ACC112 (cell line): ENCODE measurements at regions not wholly inside any gene's neighbourhood (a gene's known extent, or its start where the extent isn't known, plus 50 kb on each side); places are given as distances from the start of the nearest gene placed in this dataset.

Experiments used
- H2AFZ ChIP-seq: fragments of 200-600 bp; sonication (generic); one replicate; pipeline ENCODE4 v1.6.0; 2017; ENCODE audit warnings: antibody characterized with exemption, low read length; ENCODE audit not compliant: unreplicated experiment
- H3K27ac ChIP-seq: fragments of 200-600 bp; sonication (generic); 2 replicates; pipeline ENCODE4 v1.5.1; 2014; ENCODE audit warnings: low read depth, mild to moderate bottlenecking, antibody characterized with exemption, low read length, moderate library complexity
- H3K27me3 ChIP-seq: fragments of 200-600 bp; sonication (generic); 2 replicates; pipeline ENCODE4 v1.6.1; 2014; ENCODE audit warnings: mild to moderate bottlenecking, antibody characterized with exemption, low read length, moderate library complexity, mixed read lengths; ENCODE audit not compliant: insufficient read depth
- H3K36me3 ChIP-seq: fragments of 200-600 bp; sonication (generic); 2 replicates; pipeline ENCODE4 v1.6.1; 2016; ENCODE audit warnings: mild to moderate bottlenecking, antibody characterized with exemption, low read length, moderate library complexity, mixed read lengths; ENCODE audit not compliant: insufficient read depth
- H3K4me1 ChIP-seq: fragments of 200-600 bp; sonication (generic); one replicate; pipeline ENCODE4 v1.6.1; 2016; ENCODE audit warnings: low read length, mixed read lengths; ENCODE audit not compliant: insufficient read depth, unreplicated experiment, control insufficient read depth
- H3K4me3 ChIP-seq: fragments of 200-600 bp; sonication (generic); 2 replicates; pipeline ENCODE4 v1.5.1; 2014; ENCODE audit warnings: mild to moderate bottlenecking, low read depth, low read length
- H3K79me2 ChIP-seq: fragments of 200-600 bp; sonication (generic); one replicate; pipeline ENCODE4 v1.6.0; 2016; ENCODE audit warnings: low read length; ENCODE audit not compliant: control insufficient read depth, unreplicated experiment, insufficient read depth

GRCh38 chr2:163479599-163479998 is 256.2 kb downstream of the FIGN start:
- Histone ChIP-seq H3K27me3 (no peaks in the 10 kb centered on the region), H3K4me1 (no peaks in the 10 kb centered on the region), H3K4me3 (no peak overlapping the region), H3K79me2 (no peaks in the 10 kb centered on the region), H2AFZ (no peak overlapping the region), H3K27ac (no peak overlapping the region), H3K36me3 (no peaks in the 10 kb centered on the region)

- no peaks in the 10 kb centered on the region for H3K4me1 ChIP-seq
- no peaks in the 10 kb centered on the region for H3K27me3 ChIP-seq
- H3K4me3 ChIP-seq = no peak overlapping the region
- no peaks in the 10 kb centered on the region for H3K79me2 ChIP-seq
- no peaks in the 10 kb centered on the region for H3K36me3 ChIP-seq
- H3K27ac ChIP-seq = no peak overlapping the region
- H2AFZ ChIP-seq = no peak overlapping the region
These were observed 260.0 kb downstream of the FIGN start for GRCh38 chr2:163475815-163476214.

DNA sequence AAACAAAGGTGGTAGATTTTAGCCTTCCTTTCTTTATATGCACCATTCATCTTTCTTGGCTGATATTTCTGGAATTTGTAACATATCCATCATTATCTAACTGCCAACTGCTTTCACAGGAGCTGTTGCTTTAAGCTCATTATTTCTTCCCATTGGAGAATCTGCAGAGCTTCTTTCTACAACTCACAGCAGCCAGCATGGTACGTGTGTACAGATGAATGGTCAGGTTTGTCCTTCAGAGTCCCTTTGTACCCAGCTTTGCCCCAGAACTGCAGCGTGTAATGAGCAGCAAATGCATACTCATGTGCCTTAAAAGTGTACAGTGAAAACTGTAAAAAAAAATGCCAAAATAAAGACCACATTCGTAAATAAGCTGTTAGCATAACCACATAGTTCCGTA is 260.9 kb downstream of the FIGN start:
- Histone ChIP-seq H3K27me3 (no peaks in the 10 kb centered on the region), H3K4me3 (no peak overlapping the region), H3K4me1 (no peaks in the 10 kb centered on the region), H3K27ac (no peak overlapping the region), H3K79me2 (no peaks in the 10 kb centered on the region), H3K36me3 (no peaks in the 10 kb centered on the region), H2AFZ (no peak overlapping the region)

DNA sequence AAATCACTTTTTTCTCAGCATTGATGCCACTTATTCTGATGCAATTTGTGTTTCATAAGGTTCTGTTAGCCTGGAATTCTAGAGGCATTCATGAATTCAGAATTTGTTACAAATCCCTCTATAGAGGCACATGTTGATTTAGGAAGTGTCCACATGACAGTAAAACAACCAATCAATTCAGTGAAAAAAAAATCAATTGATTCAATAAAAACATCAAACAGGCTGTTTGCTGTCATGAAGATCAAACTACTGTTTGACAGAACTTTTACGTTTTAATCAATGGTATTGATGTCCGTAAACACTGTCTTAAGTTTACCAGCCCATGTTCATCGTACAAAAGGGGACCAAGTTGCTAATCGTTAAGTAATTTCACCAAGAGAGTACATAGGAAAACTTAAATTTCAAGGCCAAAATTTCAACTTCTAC is 261.5 kb downstream of the FIGN start:
- Histone ChIP-seq H3K27ac (no peak overlapping the region), H3K4me1 (no peaks in the 10 kb centered on the region), H2AFZ (no peak overlapping the region), H3K36me3 (no peaks in the 10 kb centered on the region), H3K4me3 (no peak overlapping the region), H3K79me2 (no peaks in the 10 kb centered on the region), H3K27me3 (no peaks in the 10 kb centered on the region)

DNA sequence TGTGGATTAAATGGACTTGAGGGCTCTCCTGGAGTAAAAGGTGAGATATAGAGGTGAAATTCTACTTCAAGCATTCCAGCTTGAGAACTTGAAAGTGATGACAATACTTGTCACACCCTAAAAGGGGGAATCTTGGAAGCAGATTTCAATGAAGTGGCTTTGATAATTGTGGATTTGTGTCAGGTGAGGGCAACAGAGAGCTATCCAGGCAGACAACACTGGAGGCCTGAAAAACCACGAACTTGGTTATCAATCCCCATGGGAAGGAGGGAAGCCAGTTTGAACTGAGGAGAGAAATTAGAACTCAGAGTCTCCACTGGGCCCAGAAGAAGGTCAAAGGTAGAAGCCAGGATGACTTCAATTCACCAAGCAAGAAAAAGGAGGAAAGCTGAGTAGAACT is 263.9 kb downstream of the FIGN start:
- Histone ChIP-seq H3K4me3 (no peak overlapping the region), H3K36me3 (no peaks in the 10 kb centered on the region), H3K27ac (no peak overlapping the region), H3K4me1 (no peaks in the 10 kb centered on the region), H2AFZ (no peak overlapping the region), H3K79me2 (no peaks in the 10 kb centered on the region), H3K27me3 (no peaks in the 10 kb centered on the region)

DNA sequence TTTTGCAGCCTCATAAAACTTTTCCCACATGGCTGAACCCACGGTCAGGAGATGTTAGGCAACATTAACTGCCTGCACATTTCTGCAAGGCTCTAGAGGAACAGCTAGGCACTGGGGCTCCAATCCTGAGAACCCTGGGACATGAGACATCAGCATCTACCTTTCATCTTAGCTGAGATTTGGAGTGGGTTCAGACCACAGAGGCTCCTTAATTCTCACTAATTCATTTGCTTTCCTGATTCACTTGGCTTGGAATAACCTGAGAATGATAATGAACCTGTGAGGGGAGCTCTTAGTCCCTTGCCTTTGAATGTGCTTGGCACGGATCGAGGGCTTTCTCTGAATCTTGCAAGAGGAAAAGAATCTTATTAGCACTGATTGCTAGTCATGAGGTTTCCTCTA is 266.2 kb downstream of the FIGN start:
- Histone ChIP-seq H3K27me3 (no peaks in the 10 kb centered on the region), H3K4me1 (no peaks in the 10 kb centered on the region), H2AFZ (no peak overlapping the region), H3K36me3 (no peaks in the 10 kb centered on the region), H3K4me3 (no peak overlapping the region), H3K79me2 (no peaks in the 10 kb centered on the region), H3K27ac (no peak overlapping the region)

DNA sequence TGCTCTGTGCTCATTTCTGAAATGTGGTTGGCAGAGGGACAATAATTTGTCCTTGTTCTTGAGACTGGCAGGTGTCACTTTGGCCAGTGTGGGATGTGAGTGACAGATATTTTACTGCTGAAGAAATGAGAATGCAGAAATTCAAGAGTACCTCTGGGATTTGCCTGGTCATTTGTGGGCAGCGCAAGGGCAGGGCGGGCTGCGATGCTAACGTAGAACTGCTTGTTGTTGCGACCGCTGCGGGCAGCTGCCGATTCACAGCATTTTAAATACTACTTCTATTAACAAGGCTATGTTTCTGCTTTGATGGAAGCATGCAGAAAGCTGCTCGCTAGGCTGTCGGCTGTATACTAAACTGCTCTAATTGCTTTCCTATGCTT is 268.6 kb downstream of the FIGN start:
- H3K36me3 ChIP-seq = no peaks in the 10 kb centered on the region
- no peaks in the 10 kb centered on the region for H3K79me2 ChIP-seq
- H2AFZ ChIP-seq = no peak overlapping the region
- no peak overlapping the region for H3K4me3 ChIP-seq
- H3K4me1 ChIP-seq = no peaks in the 10 kb centered on the region
- no peaks in the 10 kb centered on the region for H3K27me3 ChIP-seq
- no peak overlapping the region for H3K27ac ChIP-seq

DNA sequence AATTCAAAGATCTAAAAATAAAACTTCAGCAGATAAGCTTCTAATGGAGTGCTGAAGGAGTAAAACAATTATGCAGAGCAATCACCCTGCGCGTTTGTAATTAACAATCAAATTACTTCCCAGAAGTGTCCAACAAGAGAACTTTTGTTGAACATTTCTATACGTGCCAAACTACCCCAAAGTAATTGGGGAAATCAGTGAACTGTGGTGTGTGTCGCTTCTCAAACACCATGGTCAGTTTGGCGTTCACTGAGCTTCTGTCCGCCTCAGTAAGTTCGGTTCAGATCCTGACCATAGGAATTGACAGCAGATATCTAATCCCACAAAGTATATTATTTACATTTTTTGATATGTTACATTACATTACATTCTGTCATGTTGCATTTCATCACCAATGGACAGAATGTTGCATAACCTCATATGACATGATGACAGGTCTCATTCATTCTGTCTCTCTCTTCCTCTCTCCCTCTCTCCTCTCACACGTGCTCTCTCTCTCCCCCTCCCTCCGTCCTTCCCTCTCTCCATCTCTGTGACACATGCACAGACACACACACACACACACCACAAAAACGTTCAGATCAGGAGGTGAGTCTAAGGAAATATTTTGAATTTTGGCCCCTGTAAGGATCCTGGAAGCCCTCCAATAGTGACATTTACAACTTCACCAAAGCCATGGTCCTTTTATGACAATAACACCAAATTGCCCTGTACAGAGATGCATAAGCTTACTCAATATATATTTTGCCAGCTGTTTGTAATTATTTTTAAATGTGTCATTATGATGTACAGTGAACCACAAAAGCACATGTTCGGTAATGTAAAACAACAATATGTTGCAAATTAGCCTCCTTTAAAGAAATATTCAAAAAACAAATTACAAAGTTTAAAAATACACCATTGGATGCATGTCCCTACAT is 269.2 kb downstream of the FIGN start:
- Histone ChIP-seq H3K27me3 (no peaks in the 10 kb centered on the region), H3K4me3 (no peak overlapping the region), H3K36me3 (no peaks in the 10 kb centered on the region), H2AFZ (no peak overlapping the region), H3K4me1 (no peaks in the 10 kb centered on the region), H3K27ac (no peak overlapping the region), H3K79me2 (no peaks in the 10 kb centered on the region)

- H3K4me3 ChIP-seq = no peak overlapping the region
- H3K27ac ChIP-seq = no peak overlapping the region
- H3K4me1 ChIP-seq = no peaks in the 10 kb centered on the region
These were observed 270.4 kb downstream of the FIGN start for GRCh38 chr2:163465440-163465839.

GRCh38 chr2:163463411-163463810 is 272.4 kb downstream of the FIGN start:
- Histone ChIP-seq H3K27ac (no peak overlapping the region), H3K4me1 (no peaks in the 10 kb centered on the region), H3K79me2 (no peaks in the 10 kb centered on the region), H3K36me3 (no peaks in the 10 kb centered on the region), H3K27me3 (no peaks in the 10 kb centered on the region), H2AFZ (no peak overlapping the region), H3K4me3 (no peak overlapping the region)

More at GRCh38 chr2:163465440-163465839, 270.4 kb downstream of the FIGN start:
- Histone ChIP-seq H3K36me3 (no peaks in the 10 kb centered on the region), H2AFZ (no peak overlapping the region), H3K27me3 (no peaks in the 10 kb centered on the region), H3K79me2 (no peaks in the 10 kb centered on the region)

DNA sequence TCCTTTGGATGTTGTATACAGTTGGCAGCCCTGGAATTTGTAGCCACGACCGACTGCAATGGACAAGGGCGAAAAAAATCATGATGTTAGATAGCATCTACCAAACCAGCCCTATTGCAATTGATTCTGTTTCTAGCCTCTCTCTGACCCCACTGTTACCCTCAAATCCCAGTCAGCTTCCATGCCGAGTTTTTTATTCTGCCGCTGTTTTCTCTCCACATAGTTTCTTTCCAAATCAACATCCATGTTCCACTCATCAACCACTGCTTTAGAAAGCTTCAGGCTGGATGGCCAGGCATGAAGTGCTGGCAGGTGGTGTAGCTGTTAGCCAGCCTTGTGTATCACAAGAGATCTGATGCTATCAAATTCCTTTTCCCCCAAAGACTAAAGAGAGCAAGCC is 272.8 kb downstream of the FIGN start:
- Histone ChIP-seq H3K4me3 (no peak overlapping the region), H2AFZ (no peak overlapping the region), H3K36me3 (no peaks in the 10 kb centered on the region), H3K27ac (no peak overlapping the region), H3K79me2 (no peaks in the 10 kb centered on the region), H3K27me3 (no peaks in the 10 kb centered on the region), H3K4me1 (no peaks in the 10 kb centered on the region)
